Suppressor macrophage (primary cell): ENCODE measurements at regions not wholly inside any gene's neighbourhood (a gene's known extent, or its start where the extent isn't known, plus 50 kb on each side); places are given as distances from the start of the nearest gene placed in this dataset.

ENCODE experiments used
- DNase-seq, 4 experiments: peaks; one replicate each; pipeline ENCODE4 v3.0.0-alpha.2; 2020 to 2022

GRCh38 chr16:73521499-73521898, 473.6 kb upstream of the ZFHX3 start:
- DNase-seq, result no peak

- no peak for DNase-seq
These were observed 467.7 kb upstream of the ZFHX3 start for GRCh38 chr16:73515616-73516015.

- no peak for DNase-seq
These were observed 462.9 kb upstream of the ZFHX3 start for GRCh38 chr16:73510852-73511251.

GRCh38 chr16:73506568-73507056, 458.7 kb upstream of the ZFHX3 start:
- no peak for DNase-seq

GRCh38 chr16:73505577-73505976, 457.6 kb upstream of the ZFHX3 start:
- no peak for DNase-seq

- DNase-seq, result no peak
These were observed 457.0 kb upstream of the ZFHX3 start for GRCh38 chr16:73504591-73505575.

- no peak for DNase-seq
These were observed 455.2 kb upstream of the ZFHX3 start for GRCh38 chr16:73503093-73503492.

GRCh38 chr16:73499276-73499675, 451.3 kb upstream of the ZFHX3 start:
- no peak for DNase-seq

- no peak for DNase-seq
These were observed 438.0 kb upstream of the ZFHX3 start for GRCh38 chr16:73485880-73486279.

GRCh38 chr16:73483934-73484711, 436.2 kb upstream of the ZFHX3 start:
- DNase-seq, result no peak

GRCh38 chr16:73483076-73483791, 435.3 kb upstream of the ZFHX3 start:
- DNase-seq, result no peak

GRCh38 chr16:73482310-73482709, 434.4 kb upstream of the ZFHX3 start:
- no peak for DNase-seq

GRCh38 chr16:73480381-73480780, 432.5 kb upstream of the ZFHX3 start:
- no peak for DNase-seq

GRCh38 chr16:73473713-73474112, 425.8 kb upstream of the ZFHX3 start:
- no peak for DNase-seq

- no peak for DNase-seq
These were observed 416.9 kb upstream of the ZFHX3 start for GRCh38 chr16:73464834-73465233.

- no peak for DNase-seq
These were observed 411.7 kb upstream of the ZFHX3 start for GRCh38 chr16:73459586-73459985.

- DNase-seq, result no peak
These were observed 409.9 kb upstream of the ZFHX3 start for GRCh38 chr16:73457851-73458250.

- no peak for DNase-seq
These were observed 401.0 kb upstream of the ZFHX3 start for GRCh38 chr16:73448970-73449369.

GRCh38 chr16:73447846-73448245, 399.9 kb upstream of the ZFHX3 start:
- no peak for DNase-seq

- no peak for DNase-seq
These were observed 386.7 kb upstream of the ZFHX3 start for GRCh38 chr16:73434621-73435020.

GRCh38 chr16:73433731-73434307, 385.9 kb upstream of the ZFHX3 start:
- DNase-seq, result no peak
